H1 (cell line): ENCODE measurements at regions not wholly inside any gene's neighbourhood (a gene's known extent, or its start where the extent isn't known, plus 50 kb on each side); places are given as distances from the start of the nearest gene placed in this dataset.

Source experiments
- PHF8 ChIP-seq: fragments of 200-600 bp; sonication (generic); conservative IDR thresholded peaks from 2 replicates; pipeline ENCODE4 v1.7.1; 2012; ENCODE audit warnings: low read depth, mild to moderate bottlenecking, inconsistent platforms, low read length, moderate library complexity
- YY1 ChIP-seq: IDR thresholded peaks from 2 replicates; pipeline ENCODE4 v1.6.1; 2011; ENCODE audit warnings: low read depth, mild to moderate bottlenecking, low read length

GRCh38 chr21:17159697-17160096 lies 353.1 kb upstream of the CXADR start (continued):
- no peak for TF ChIP-seq YY1
- no peak for TF ChIP-seq PHF8
